Sigmoid colon (tissue), 6 donors: ENCODE measurements at regions not wholly inside any gene's neighbourhood (a gene's known extent, or its start where the extent isn't known, plus 50 kb on each side); places are given as distances from the start of the nearest gene placed in this dataset.
"Not testable (repeated sequence)": the region's sequence is repeated elsewhere in the genome, so short reads cannot be mapped to it uniquely, and the experiment has no call there.

Source experiments
- DNase-seq: peaks from one replicate; pipeline ENCODE4 v3.0.0-alpha.2; 2019
- H3K27ac ChIP-seq, 4 donors: fragments of 200-600 bp; sonication (generic); one replicate each; pipeline ENCODE4 v1.5.1; 2016 to 2019; ENCODE audit warnings: mild to moderate bottlenecking in 1 of 4
- H3K27me3 ChIP-seq, 3 donors: fragments of 200-600 bp; sonication (generic); one replicate each; pipeline ENCODE4 v1.5.1; 2019; ENCODE audit warnings: mild to moderate bottlenecking in 1 of 3
- H3K36me3 ChIP-seq, 4 donors: fragments of 200-600 bp; sonication (generic); one replicate each; pipeline ENCODE4 v1.5.1; 2016 to 2019
- H3K4me1 ChIP-seq, 4 donors: fragments of 200-600 bp; sonication (generic); one replicate each; pipeline ENCODE4 v1.5.1; 2017 to 2019
- H3K4me3 ChIP-seq, 4 donors: fragments of 200-600 bp; sonication (generic); one replicate each; pipeline ENCODE4 v1.5.1; 2017 to 2019; ENCODE audit warnings: mild to moderate bottlenecking in 2 of 4, moderate library complexity in 1 of 4
- H3K9me3 ChIP-seq, 4 donors: fragments of 200-600 bp in 3 of 4; sonication (generic) in 3 of 4; one replicate each; pipeline versions ENCODE4 v1.5.1 to v1.6.1; 2013 to 2019
- EP300 ChIP-seq, 4 donors: sonication (generic); formaldehyde crosslinking; IDR thresholded peaks; one replicate each; pipeline ENCODE4 v1.6.1; 2017; ENCODE audit warnings: antibody characterized with exemption in 4 of 4
- POLR2A ChIP-seq, 2 donors: fragments of 450-650 bp; IDR thresholded peaks; one replicate each; pipeline ENCODE4 v1.6.1; 2016; ENCODE audit warnings: antibody characterized with exemption in 2 of 2, mild to moderate bottlenecking in 2 of 2, moderate library complexity in 2 of 2
- POLR2AphosphoS5 ChIP-seq, 4 donors: sonication (generic); formaldehyde crosslinking; IDR thresholded peaks; one replicate each; pipeline ENCODE4 v1.6.1; 2017; ENCODE audit warnings: antibody characterized with exemption in 4 of 4
- WGBS, 2 donors: extraction: QIAGEN DNeasy Blood & Tissue Kit; methylation state at CpG; one replicate each; pipeline ENCODE4 v1.1.7; 2013; 5-methylcytosine and 5-hydroxymethylcytosine counted together
- intact Hi-C: fragments of 100-400 bp; cut with DNase I; formaldehyde crosslinking; loops from one replicate; pipeline ENCODE4 v1.15.1; 2023
- TF ChIP-seq, protein P1 (sequence below), 4 experiments: fragments of 450-650 bp in 3 of 4; fragments of 200-600 bp in 1 of 4; IDR thresholded peaks; one replicate each; pipeline ENCODE4 v1.5.1; 2016 to 2019; ENCODE audit warnings: antibody characterized with exemption in 4 of 4, mild to moderate bottlenecking in 3 of 4, moderate library complexity in 2 of 4
- donor health status: healthy with polysubstance abuse.
- donor health status: healthy.

DNA sequence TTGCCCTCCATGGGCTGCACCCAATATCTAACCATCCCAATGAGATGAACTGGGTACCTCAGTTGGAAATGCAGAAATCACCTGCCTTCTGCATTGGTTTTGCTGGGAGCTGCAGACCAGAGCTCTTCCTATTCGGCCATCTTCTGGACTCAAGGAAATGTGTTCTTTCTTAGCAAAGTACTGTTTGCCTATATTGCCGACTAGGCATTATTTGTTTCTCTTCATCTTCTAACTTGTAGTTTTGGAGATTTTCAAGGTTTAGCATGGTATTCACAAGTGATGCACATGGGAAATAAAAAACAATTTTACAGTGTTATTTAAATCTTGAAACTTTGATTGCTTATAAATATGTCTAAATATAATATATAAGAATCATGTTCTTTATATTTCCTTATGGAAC, 377.8 kb upstream of the POU1F1 start:
- no peak for DNase-seq
- Histone ChIP-seq H3K27ac (no peak overlapping the region), H3K9me3 (no peaks in the 10 kb centered on the region), H3K4me1 (no peaks in the 10 kb centered on the region), H3K36me3 (no peaks in the 10 kb centered on the region), H3K4me3 (no peak overlapping the region), H3K27me3 (no peaks in the 10 kb centered on the region)
- TF ChIP-seq EP300 (IDR thresholded peaks at IDR 0.05): no peak
- no peak for TF ChIP-seq POLR2AphosphoS5 (IDR thresholded peaks at IDR 0.05)
- no peak for TF ChIP-seq POLR2A (IDR thresholded peaks at IDR 0.05)
- TF ChIP-seq, protein P1, sequence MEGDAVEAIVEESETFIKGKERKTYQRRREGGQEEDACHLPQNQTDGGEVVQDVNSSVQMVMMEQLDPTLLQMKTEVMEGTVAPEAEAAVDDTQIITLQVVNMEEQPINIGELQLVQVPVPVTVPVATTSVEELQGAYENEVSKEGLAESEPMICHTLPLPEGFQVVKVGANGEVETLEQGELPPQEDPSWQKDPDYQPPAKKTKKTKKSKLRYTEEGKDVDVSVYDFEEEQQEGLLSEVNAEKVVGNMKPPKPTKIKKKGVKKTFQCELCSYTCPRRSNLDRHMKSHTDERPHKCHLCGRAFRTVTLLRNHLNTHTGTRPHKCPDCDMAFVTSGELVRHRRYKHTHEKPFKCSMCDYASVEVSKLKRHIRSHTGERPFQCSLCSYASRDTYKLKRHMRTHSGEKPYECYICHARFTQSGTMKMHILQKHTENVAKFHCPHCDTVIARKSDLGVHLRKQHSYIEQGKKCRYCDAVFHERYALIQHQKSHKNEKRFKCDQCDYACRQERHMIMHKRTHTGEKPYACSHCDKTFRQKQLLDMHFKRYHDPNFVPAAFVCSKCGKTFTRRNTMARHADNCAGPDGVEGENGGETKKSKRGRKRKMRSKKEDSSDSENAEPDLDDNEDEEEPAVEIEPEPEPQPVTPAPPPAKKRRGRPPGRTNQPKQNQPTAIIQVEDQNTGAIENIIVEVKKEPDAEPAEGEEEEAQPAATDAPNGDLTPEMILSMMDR (IDR thresholded peaks at IDR 0.05): no peak
- intact Hi-C loops: no loop called here
- WGBS, 2 donors: 95% methylated on average over 2 of the region's 2 CpGs

GRCh38 chr3:87653138-87653537, 376.8 kb upstream of the POU1F1 start:
- DNase-seq, H3K4me1 ChIP-seq, H3K4me3 ChIP-seq, H3K9me3 ChIP-seq, H3K27me3 ChIP-seq, H3K36me3 ChIP-seq, H3K27ac ChIP-seq, intact Hi-C loops: not testable (repeated sequence)
- 78 to 82% methylated on average over 3 of the region's 3 CpGs for WGBS, 2 donors

DNA sequence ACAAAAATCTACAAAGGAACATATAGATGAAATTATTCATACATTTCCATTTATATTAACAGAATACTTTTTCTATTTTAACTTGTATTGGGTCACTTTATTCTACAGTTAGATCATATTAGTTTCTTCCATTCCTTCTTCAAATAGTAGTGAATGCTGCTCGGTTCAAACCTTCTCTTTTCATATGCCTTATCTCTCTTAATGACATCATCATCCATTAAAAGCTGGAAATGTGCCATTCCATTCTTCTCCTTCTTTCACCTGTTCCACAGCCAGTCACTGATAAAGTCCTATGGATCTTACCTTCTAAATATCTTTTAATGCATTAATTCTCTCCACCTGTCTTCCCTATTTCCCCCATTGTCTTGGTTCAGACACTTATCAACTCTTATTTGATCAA, 358.0 kb upstream of the POU1F1 start:
- Histone ChIP-seq H3K27ac (no peak overlapping the region), H3K9me3 (no peaks in the 10 kb centered on the region), H3K4me1 (no peaks in the 10 kb centered on the region), H3K36me3 (no peaks in the 10 kb centered on the region), H3K4me3 (no peak overlapping the region), H3K27me3 (no peaks in the 10 kb centered on the region)
- no peak for DNase-seq
- intact Hi-C loops: no loop called here
- WGBS, 2 donors: 13 to 58% methylated on average over 1 of the region's 1 CpG
- TF ChIP-seq, protein P1 (IDR thresholded peaks at IDR 0.05): no peak
- TF ChIP-seq POLR2AphosphoS5 (IDR thresholded peaks at IDR 0.05) (no peak), EP300 (IDR thresholded peaks at IDR 0.05) (no peak), POLR2A (IDR thresholded peaks at IDR 0.05) (no peak)

DNA sequence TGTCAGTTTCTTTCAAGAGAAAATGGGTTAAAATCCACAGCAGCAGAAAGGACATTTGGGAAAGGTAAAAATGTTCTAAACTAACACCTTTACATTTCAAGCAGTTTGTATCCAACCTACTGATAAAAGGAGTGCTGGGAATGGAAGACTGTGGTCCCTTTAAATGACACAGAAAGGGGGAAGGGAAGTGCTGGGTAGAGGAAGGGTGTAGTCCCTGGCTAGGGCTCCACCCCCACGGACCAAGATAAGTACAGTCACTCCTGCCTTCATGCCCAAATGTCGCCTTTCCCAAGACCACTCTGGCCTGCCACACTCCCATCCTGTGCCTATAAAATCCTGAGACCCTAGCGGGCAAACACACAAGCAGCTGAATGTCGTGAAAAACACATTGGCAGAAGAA, 350.9 kb upstream of the POU1F1 start:
- peaks cover 0 to 3% (median 0%) of the 10 kb centered on the region in 4 donors for H3K9me3 ChIP-seq
- H3K4me3 ChIP-seq: no peak overlapping the region
- no peaks in the 10 kb centered on the region for H3K36me3 ChIP-seq
- no peak overlapping the region for H3K27ac ChIP-seq
- no peaks in the 10 kb centered on the region for H3K27me3 ChIP-seq
- TF ChIP-seq POLR2A (IDR thresholded peaks at IDR 0.05): no peak
- TF ChIP-seq EP300 (IDR thresholded peaks at IDR 0.05): no peak
- TF ChIP-seq POLR2AphosphoS5 (IDR thresholded peaks at IDR 0.05): no peak
- TF ChIP-seq, protein P1 (IDR thresholded peaks at IDR 0.05): no peak
- no peaks in the 10 kb centered on the region for H3K4me1 ChIP-seq
- WGBS, 2 donors: 64 to 71% methylated on average over 4 of the region's 4 CpGs
- no peak for DNase-seq
- intact Hi-C loops: no loop called here

- H3K27ac ChIP-seq: no peak overlapping the region
- peaks cover 0 to 3% (median 0%) of the 10 kb centered on the region in 4 donors for H3K9me3 ChIP-seq
- H3K36me3 ChIP-seq: no peaks in the 10 kb centered on the region
- intact Hi-C loops: no loop called here
- 88 to 89% methylated on average over 1 of the region's 1 CpG for WGBS, 2 donors
- no peak overlapping the region for H3K4me3 ChIP-seq
- H3K4me1 ChIP-seq: no peaks in the 10 kb centered on the region
- no peak for TF ChIP-seq POLR2AphosphoS5 (IDR thresholded peaks at IDR 0.05)
- TF ChIP-seq, protein P1 (IDR thresholded peaks at IDR 0.05): no peak
- no peak for TF ChIP-seq POLR2A (IDR thresholded peaks at IDR 0.05)
- no peak for TF ChIP-seq EP300 (IDR thresholded peaks at IDR 0.05)
- DNase-seq: no peak
- H3K27me3 ChIP-seq: no peaks in the 10 kb centered on the region
Observed at GRCh38 chr3:87626546-87626945, 350.2 kb upstream of the POU1F1 start.
